Karpas-422 (cell line): ENCODE measurements at regions not wholly inside any gene's neighbourhood (a gene's known extent, or its start where the extent isn't known, plus 50 kb on each side); places are given as distances from the start of the nearest gene placed in this dataset.
"Not testable (repeated sequence)": the region's sequence is repeated elsewhere in the genome, so short reads cannot be mapped to it uniquely, and the experiment has no call there.

Experiments used
- DNase-seq: peaks from one replicate; pipeline ENCODE4 v3.0.0-alpha.2; 2015
- H2AFZ ChIP-seq: fragments of 200-600 bp; sonication (generic); 2 replicates; pipeline ENCODE4 v1.6.1; 2014; ENCODE audit warnings: antibody characterized with exemption, low read length, mixed read lengths
- H3K27ac ChIP-seq: fragments of 200-600 bp; sonication (generic); 2 replicates; pipeline ENCODE4 v1.5.1; 2014; ENCODE audit warnings: mild to moderate bottlenecking, low read length, moderate library complexity
- H3K27me3 ChIP-seq: fragments of 200-600 bp; sonication (generic); 2 replicates; pipeline ENCODE4 v1.6.1; 2014; ENCODE audit warnings: low read length, mixed read lengths
- H3K36me3 ChIP-seq: fragments of 200-600 bp; sonication (generic); 2 replicates; pipeline ENCODE4 v1.6.1; 2014; ENCODE audit warnings: low read length, mixed read lengths; ENCODE audit not compliant: insufficient read depth
- H3K4me1 ChIP-seq: fragments of 200-600 bp; sonication (generic); 2 replicates; pipeline ENCODE4 v1.6.1; 2014; ENCODE audit warnings: mild to moderate bottlenecking, low read length, mixed read lengths
- H3K4me2 ChIP-seq: fragments of 200-600 bp; sonication (generic); 2 replicates; pipeline ENCODE4 v1.6.1; 2014; ENCODE audit warnings: low read length, low read depth, mild to moderate bottlenecking; ENCODE audit not compliant: poor library complexity, severe bottlenecking
- H3K4me3 ChIP-seq: fragments of 200-600 bp; sonication (generic); 2 replicates; pipeline ENCODE4 v1.5.1; 2014; ENCODE audit warnings: mild to moderate bottlenecking, antibody characterized with exemption, low read length, mixed read lengths
- H3K79me2 ChIP-seq: fragments of 200-600 bp; sonication (generic); 2 replicates; pipeline ENCODE4 v1.6.1; 2014; ENCODE audit warnings: mild to moderate bottlenecking, low read length, mixed read lengths
- H3K9ac ChIP-seq: fragments of 200-600 bp; sonication (generic); 2 replicates; pipeline ENCODE4 v1.6.0; 2014; ENCODE audit warnings: low read length
- H3K9me2 ChIP-seq: fragments of 200-600 bp; sonication (generic), shearing (Covaris generic); replicated peaks from 2 replicates; pipeline ENCODE4 v1.6.0; 2014; ENCODE audit warnings: mild to moderate bottlenecking, low read length, moderate library complexity; ENCODE audit not compliant: insufficient read depth
- H3K9me3 ChIP-seq: fragments of 300-700, 200-600 bp; sonication (generic); 2 replicates; pipeline ENCODE4 v1.6.1; 2014; ENCODE audit warnings: low read length, mixed read lengths
- H4K20me1 ChIP-seq: fragments of 200-600 bp; sonication (generic); 2 replicates; pipeline ENCODE4 v1.6.1; 2014; ENCODE audit warnings: mild to moderate bottlenecking, antibody characterized with exemption, low read length, low read depth; ENCODE audit not compliant: insufficient read depth

DNA sequence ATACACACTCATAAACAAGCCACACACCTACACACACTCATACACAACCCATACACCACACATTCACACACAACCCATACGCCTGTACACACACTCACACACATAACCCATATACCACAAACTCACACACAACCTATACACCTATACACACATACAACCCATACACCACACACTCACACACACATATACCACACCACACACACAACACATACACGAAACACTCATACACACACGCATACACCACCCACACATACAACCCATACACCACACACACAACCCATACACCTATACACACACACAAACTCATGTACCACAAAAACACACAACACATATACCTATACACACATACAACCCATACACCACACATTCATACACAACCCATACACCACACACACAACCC, 164.3 kb downstream of the TMEM121 start:
- Histone ChIP-seq H3K9me3 (no peaks in the 10 kb centered on the region), H3K4me2 (no peak overlapping the region), H3K4me3 (no peak overlapping the region), H3K4me1 (peaks cover 66% of the 10 kb centered on the region), H3K79me2 (0 out of 2 replicates have a peak, but pooled peaks cover 6% of the 10 kb centered on the region), H3K27me3 (no peaks in the 10 kb centered on the region), H3K9ac (no peak overlapping the region), H3K27ac (peak overlapping the region; percentile 95), H2AFZ (no peak overlapping the region), H3K36me3 (no peaks in the 10 kb centered on the region), H4K20me1 (no peaks in the 10 kb centered on the region), H3K9me2 (no peaks in the 10 kb centered on the region)
- DNase-seq: peak; percentile 43

DNA sequence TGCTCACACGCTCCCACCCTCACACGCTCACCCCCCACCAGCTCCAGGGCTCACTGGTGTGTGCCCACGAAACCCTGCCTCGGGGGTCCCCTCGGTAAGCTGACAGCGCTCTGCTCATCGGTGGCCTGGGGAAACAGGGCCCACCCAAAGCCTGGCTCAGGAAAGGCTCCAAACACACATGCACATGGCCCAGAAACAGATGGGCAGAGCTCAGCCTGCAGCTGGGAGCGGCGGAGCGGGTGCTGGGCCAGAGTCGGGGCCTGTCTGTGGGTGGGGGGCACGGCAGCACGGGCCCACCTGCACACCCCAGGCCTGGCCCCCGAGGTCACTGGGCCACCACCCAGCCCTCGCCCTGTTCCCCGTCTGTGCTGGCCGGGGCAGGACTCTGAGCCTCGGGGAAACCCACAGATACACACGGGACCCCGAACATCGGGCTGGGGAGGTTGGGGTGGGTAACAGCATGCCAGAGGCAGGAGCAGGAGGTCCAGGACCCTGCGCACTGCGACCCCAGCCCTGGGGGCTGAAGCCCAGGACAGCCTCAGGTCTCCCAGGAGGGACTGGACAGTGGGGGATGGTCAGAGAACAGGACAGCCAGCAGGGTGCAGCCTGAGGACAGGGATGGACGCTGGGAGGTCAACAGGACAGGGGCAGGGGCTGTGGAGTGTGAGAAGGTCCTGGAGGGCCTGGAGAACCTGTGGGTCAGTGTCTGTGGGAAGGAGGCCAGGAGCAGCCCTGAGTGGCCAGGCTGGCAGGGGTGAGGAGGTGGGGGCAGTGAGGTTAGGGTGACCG, 165.1 kb downstream of the TMEM121 start:
- H3K4me3 ChIP-seq, H3K27me3 ChIP-seq, H3K9me3 ChIP-seq, H3K79me2 ChIP-seq, H3K36me3 ChIP-seq, H2AFZ ChIP-seq, H3K9me2 ChIP-seq, H4K20me1 ChIP-seq: not testable (repeated sequence)
- peak overlapping the region; percentile 95 for H3K27ac ChIP-seq
- peak; percentile 48 for DNase-seq
- peak overlapping the region; percentile 75 for H3K9ac ChIP-seq
- H3K4me2 ChIP-seq: peak overlapping the region; percentile 24
- H3K4me1 ChIP-seq: peaks cover 63% of the 10 kb centered on the region

DNA sequence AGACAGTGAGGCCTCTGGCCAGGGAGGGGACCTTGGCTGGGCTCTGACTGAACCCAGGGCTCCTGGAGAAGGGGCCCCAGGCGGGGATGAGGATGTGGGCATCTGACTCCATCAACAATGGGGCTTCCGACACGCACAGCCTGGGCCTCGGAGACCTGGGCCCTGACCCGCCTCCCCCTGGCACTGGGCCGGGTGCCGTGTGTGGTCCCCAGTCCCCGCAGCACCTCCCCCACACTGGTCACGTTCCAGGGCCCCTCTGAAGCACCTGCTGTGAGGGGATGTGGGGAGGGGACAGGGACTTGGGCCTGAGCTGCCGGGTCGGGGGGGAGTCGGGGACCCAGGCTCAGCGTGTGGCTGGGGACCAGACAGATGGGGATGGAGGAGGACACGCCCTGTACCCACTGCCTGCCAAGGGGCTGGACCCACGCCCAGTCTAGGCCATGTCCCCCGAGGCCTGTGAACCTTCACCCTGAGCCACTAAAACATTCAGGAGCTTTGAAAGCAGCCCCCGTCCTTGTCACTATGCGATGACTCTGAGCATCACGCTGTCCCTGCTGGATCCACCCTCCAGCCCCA, 165.8 kb downstream of the TMEM121 start:
- Histone ChIP-seq H3K9ac (peak overlapping the region; percentile 75), H3K4me1 (peaks cover 60% of the 10 kb centered on the region), H3K4me2 (peak overlapping the region; percentile 24), H3K27ac (peak overlapping the region; percentile 95)
- H3K4me3 ChIP-seq, H3K9me3 ChIP-seq, H3K36me3 ChIP-seq, H2AFZ ChIP-seq, H3K9me2 ChIP-seq, H3K79me2 ChIP-seq, H3K27me3 ChIP-seq, H4K20me1 ChIP-seq: not testable (repeated sequence)
- peak; percentile 53 for DNase-seq

DNA sequence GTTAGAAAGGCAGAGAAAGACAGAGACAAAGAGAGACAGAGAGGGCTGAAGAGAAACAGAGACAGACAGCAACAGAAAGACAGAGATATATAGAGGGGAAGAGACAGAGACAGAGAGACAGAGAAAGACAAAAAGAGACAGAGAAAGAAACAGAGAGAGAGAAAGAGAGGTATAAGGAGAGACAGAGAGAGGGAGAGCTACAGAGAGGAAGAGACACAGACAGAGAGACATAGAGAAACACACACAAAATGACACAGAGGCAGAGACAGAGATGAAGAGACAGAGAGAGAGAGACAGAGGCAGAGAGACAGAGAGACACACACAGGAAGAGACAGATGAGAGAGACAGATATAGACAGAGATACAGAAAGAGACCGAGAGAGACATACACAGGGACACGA, 168.6 kb downstream of the TMEM121 start:
- H4K20me1 ChIP-seq: no peaks in the 10 kb centered on the region
- no peaks in the 10 kb centered on the region for H3K27me3 ChIP-seq
- no peak overlapping the region for H2AFZ ChIP-seq
- no peak overlapping the region for H3K4me3 ChIP-seq
- no peaks in the 10 kb centered on the region for H3K9me3 ChIP-seq
- peak overlapping the region; percentile 66 for H3K9ac ChIP-seq
- peaks cover 66% of the 10 kb centered on the region for H3K4me1 ChIP-seq
- H3K36me3 ChIP-seq: no peaks in the 10 kb centered on the region
- DNase-seq: peak; percentile 43
- H3K9me2 ChIP-seq: no peaks in the 10 kb centered on the region
- peak overlapping the region; percentile 38 for H3K4me2 ChIP-seq
- peak overlapping the region; percentile 94 for H3K27ac ChIP-seq
- H3K79me2 ChIP-seq: 0 out of 2 replicates have a peak, but pooled peaks cover 6% of the 10 kb centered on the region

DNA sequence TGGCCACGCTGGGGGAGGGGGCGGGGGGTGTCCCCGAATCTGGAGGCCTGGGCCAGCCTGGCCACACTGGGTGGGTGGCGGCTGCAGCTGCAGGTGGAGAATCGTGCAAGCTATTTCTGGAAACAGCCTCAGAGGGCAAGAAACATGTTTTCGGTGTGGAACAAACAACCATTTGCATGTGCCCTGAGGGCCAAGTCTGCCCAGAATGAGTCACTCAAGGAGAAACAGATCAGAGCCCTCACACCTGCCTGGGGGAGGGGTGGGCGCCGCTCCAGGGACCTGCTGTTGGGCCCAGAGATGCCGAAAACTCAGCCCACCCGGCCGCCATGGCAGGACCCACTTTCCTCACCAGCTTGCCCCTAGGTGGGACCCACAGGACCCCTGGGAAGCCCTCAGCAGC, 170.0 kb downstream of the TMEM121 start:
- not testable (repeated sequence) for H3K79me2 ChIP-seq, H3K9ac ChIP-seq, H3K4me3 ChIP-seq, H2AFZ ChIP-seq, DNase-seq, H3K27ac ChIP-seq, H3K9me2 ChIP-seq, H3K27me3 ChIP-seq, H3K4me2 ChIP-seq, H4K20me1 ChIP-seq, H3K36me3 ChIP-seq, H3K9me3 ChIP-seq
- peaks cover 77% of the 10 kb centered on the region for H3K4me1 ChIP-seq

DNA sequence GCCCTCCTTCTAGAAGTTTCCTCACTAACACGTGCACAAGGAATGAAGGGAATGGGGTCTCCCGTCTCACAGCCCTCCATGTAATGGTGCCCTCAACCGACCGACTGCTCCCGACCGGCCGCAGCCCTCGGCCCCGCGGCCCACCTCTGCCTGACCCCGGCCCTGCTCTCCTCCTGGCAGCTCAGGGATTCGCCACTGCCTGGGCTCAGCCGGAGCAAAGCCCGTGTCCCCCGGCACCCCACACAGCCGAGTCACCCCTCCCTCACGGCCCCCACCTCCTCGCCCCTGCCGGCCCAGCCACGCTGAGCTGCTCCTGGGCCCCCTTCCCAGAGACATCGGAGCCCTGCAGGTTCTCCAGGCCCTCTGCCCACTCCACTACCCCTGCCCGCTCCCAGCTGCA, 171.0 kb downstream of the TMEM121 start:
- H3K27ac ChIP-seq: peak overlapping the region; percentile 96
- peak overlapping the region; percentile 73 for H3K9ac ChIP-seq
- not testable (repeated sequence) for H3K9me3 ChIP-seq, H2AFZ ChIP-seq, H3K36me3 ChIP-seq, H3K27me3 ChIP-seq, H3K9me2 ChIP-seq, H3K4me3 ChIP-seq, H3K79me2 ChIP-seq, H4K20me1 ChIP-seq
- DNase-seq: peak; percentile 58
- peaks cover 77% of the 10 kb centered on the region for H3K4me1 ChIP-seq
- peak overlapping the region; percentile 21 for H3K4me2 ChIP-seq

DNA sequence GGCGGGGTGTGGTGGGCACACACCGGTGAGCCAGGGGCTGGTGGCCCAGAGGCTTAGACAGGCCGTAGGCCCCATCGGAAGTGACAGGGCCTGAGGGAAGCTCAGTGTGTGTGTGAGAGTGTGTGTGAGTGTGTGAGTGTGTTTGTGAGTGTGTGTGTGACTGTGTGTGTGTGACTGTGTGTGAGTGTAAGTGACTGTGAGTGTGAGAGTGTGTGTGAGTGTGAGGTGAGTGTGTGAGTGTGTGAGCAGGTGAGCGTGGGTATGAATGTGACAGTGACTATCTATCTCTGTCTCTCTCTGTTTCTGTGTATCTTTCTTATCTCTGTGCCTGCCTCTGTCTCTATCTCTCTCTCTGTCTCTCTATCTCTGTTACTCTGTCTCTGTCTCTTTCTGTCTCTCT, 171.6 kb downstream of the TMEM121 start:
- not testable (repeated sequence) for H3K79me2 ChIP-seq, H3K9me2 ChIP-seq, H3K27me3 ChIP-seq, H3K4me3 ChIP-seq, H3K9me3 ChIP-seq, H2AFZ ChIP-seq, H4K20me1 ChIP-seq, H3K36me3 ChIP-seq
- peaks cover 80% of the 10 kb centered on the region for H3K4me1 ChIP-seq
- H3K27ac ChIP-seq: peak overlapping the region; percentile 96
- H3K9ac ChIP-seq: peak overlapping the region; percentile 73
- H3K4me2 ChIP-seq: peak overlapping the region; percentile 46
- DNase-seq: peak; percentile 70

DNA sequence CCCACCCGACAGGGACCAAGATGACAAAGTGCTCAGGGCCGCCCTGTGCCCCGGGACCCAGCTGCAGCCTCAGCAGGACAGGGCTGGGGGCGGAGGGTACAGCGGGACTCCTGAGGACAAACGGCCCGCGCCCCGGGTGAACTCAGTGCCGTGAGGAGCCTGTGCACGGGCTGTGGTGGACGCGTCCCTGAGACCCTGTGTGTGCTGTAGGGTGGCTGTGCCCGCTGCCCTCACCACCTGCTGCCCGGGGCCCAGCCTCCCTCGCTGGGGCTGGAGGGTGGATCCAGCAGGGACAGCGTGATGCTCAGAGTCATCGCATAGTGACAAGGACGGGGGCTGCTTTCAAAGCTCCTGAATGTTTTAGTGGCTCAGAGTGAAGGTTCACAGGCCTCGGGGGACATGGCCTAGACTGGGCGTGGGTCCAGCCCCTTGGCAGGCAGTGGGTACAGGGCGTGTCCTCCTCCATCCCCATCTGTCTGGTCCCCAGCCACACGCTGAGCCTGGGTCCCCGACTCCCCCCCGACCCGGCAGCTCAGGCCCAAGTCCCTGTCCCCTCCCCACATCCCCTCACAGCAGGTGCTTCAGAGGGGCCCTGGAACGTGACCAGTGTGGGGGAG, 172.7 kb downstream of the TMEM121 start:
- not testable (repeated sequence) for H3K4me2 ChIP-seq, H3K9me3 ChIP-seq, H3K36me3 ChIP-seq, H3K4me3 ChIP-seq, H4K20me1 ChIP-seq, H2AFZ ChIP-seq, H3K79me2 ChIP-seq, H3K27me3 ChIP-seq, H3K9me2 ChIP-seq, DNase-seq
- H3K4me1 ChIP-seq: peaks cover 71% of the 10 kb centered on the region
- H3K9ac ChIP-seq: peak overlapping the region; percentile 53
- H3K27ac ChIP-seq: peak overlapping the region; percentile 97
